BJ (cell line): ENCODE measurements at regions not wholly inside any gene's neighbourhood (a gene's known extent, or its start where the extent isn't known, plus 50 kb on each side); places are given as distances from the start of the nearest gene placed in this dataset.
"Not testable (repeated sequence)": the region's sequence is repeated elsewhere in the genome, so short reads cannot be mapped to it uniquely, and the experiment has no call there.

Source experiments
- CTCF ChIA-PET: fragments of 350-600 bp; formaldehyde crosslinking; extraction: SDS; loops from one replicate; lab custom pipeline; 2021; ENCODE audit warnings: antibody characterized with exemption, inconsistent platforms; lab: Yijun Ruan, JAX
- POLR2A ChIA-PET: fragments of 300-600 bp; sonication (Branson Sonifier 250); formaldehyde crosslinking; extraction: SDS; loops from one replicate; lab custom pipeline; 2021; ENCODE audit warnings: antibody characterized with exemption; lab: Charles Lee
- DNase-seq: peaks from one replicate; pipeline ENCODE4 v3.0.0-alpha.2; 2011; ENCODE audit warnings: low read depth
- H3K27me3 ChIP-seq: 2 replicates; pipeline ENCODE4 v1.6.0; 2011; ENCODE audit warnings: low read length; ENCODE audit not compliant: control insufficient read depth, insufficient read depth
- H3K36me3 ChIP-seq: 2 replicates; pipeline ENCODE4 v1.5.1; 2011; ENCODE audit warnings: low read length; ENCODE audit not compliant: control insufficient read depth, insufficient read depth
- H3K4me3 ChIP-seq: 2 replicates; pipeline ENCODE4 v1.5.1; 2011; ENCODE audit warnings: low read depth, mild to moderate bottlenecking, control low read depth, low read length
- TF ChIP-seq, protein P1 (sequence below): IDR thresholded peaks from 2 replicates; pipeline ENCODE4 v1.5.1; 2011; ENCODE audit warnings: low read depth, mild to moderate bottlenecking, control low read depth, inconsistent platforms, low read length, moderate library complexity; ENCODE audit not compliant: insufficient read depth

DNA sequence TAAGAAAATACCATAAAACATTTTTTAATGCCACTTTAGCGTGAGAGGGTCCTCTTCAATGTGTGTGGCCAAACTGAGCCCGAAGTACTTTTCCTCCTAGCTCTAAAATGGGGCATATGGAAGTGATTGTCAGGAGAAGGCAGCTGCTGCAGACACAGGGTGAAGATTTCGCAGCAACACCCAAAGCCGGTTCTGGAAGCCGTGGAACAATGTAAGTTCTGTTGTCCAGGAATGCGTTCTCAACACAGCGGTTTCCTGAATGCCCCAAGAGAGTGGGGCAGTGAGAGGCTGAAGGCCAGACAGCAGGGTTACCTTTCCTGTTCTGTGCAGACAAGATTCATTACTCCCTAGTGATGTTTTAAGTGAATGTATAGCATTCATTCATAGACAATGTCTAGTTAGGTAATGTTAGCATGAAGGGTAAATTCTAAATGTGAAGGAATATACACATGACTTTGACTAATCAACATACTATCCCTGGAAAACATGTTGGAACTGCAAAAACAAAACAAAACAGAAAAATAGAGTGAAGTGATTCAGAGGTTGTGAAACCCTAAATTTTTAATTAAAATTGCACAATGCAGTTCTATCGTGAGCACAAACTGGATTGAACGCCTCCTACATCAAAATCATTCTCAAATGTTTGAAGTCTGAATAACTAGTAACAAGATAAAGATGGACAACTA is 197.0 kb upstream of the SEMA6A start:
- ChIA-PET CTCF (no interaction called here), POLR2A (no interaction called here)
- DNase-seq = no peak
- TF ChIP-seq, protein P1, sequence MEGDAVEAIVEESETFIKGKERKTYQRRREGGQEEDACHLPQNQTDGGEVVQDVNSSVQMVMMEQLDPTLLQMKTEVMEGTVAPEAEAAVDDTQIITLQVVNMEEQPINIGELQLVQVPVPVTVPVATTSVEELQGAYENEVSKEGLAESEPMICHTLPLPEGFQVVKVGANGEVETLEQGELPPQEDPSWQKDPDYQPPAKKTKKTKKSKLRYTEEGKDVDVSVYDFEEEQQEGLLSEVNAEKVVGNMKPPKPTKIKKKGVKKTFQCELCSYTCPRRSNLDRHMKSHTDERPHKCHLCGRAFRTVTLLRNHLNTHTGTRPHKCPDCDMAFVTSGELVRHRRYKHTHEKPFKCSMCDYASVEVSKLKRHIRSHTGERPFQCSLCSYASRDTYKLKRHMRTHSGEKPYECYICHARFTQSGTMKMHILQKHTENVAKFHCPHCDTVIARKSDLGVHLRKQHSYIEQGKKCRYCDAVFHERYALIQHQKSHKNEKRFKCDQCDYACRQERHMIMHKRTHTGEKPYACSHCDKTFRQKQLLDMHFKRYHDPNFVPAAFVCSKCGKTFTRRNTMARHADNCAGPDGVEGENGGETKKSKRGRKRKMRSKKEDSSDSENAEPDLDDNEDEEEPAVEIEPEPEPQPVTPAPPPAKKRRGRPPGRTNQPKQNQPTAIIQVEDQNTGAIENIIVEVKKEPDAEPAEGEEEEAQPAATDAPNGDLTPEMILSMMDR = no peak
- Histone ChIP-seq H3K36me3 (no peaks in the 10 kb centered on the region), H3K4me3 (no peak overlapping the region), H3K27me3 (no peaks in the 10 kb centered on the region)

DNA sequence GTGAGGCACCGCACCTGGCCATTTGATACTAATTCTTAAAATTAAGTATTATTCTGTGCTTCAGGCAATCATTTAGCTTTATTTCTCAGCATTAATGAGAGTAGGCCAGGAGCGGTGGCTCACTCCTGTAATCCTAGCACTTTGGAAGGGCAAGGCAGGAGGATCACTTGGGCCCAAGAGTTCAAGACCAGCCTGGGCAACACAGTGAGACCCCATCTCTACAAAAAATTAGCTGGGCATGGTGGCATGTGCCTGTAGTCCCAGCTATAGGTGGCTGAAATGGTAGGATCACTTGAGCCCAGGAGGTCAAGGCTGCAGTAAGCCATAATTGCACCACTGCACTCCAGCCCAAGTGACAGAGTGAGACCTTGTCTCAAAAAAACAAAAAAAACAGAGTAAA is 195.3 kb upstream of the SEMA6A start:
- H3K4me3 ChIP-seq, H3K27me3 ChIP-seq, CTCF ChIA-PET, POLR2A ChIA-PET, DNase-seq, H3K36me3 ChIP-seq: not testable (repeated sequence)

DNA sequence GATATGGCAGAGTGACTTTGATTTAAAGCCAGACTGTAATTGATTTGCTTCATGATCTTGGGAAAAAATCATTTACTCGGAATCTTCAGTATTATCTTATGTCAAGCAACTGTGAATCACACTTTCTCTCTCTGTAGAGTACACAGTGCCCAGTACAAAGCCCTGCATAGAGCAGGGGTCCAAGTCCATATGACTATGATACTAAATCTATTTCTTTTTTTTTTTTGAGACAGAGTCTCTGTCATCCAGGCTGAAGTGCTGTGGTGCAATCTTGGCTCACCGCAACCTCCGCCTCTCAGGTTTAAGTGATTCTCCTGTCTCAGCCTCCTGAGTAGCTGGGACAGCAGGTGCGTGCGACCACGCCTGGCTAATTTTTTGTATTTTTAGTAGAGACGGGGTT is 194.8 kb upstream of the SEMA6A start:
- Histone ChIP-seq H3K4me3 (no peak overlapping the region), H3K36me3 (no peaks in the 10 kb centered on the region), H3K27me3 (no peaks in the 10 kb centered on the region)
- DNase-seq = no peak
- POLR2A ChIA-PET = no interaction called here
- TF ChIP-seq, protein P1 = no peak
- CTCF ChIA-PET = no interaction called here

DNA sequence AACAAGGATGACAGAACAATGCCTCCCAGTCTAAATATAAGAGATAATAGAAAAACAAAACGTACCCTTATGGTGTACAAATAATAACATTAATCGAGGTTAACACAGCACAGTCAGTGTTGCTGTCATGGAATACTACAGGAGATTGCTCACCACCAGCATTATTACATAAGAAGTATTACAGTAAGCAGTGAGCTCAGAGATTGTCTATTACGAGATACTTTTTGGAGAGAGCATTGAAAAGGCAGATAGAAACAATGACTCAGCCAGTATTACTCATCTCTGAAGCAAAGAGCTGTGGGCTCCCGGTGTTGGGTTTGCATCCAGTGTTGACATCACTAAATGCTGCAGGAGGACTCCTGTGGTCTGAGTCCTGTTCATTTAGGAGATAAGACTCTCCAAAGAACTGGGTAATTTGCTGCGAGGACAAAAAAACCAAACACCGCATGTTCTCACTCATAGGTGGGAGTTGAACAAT is 191.9 kb upstream of the SEMA6A start:
- no peaks in the 10 kb centered on the region for H3K27me3 ChIP-seq
- no peaks in the 10 kb centered on the region for H3K36me3 ChIP-seq
- no peak overlapping the region for H3K4me3 ChIP-seq
- ChIA-PET CTCF (no interaction called here), POLR2A (no interaction called here)
- DNase-seq = no peak
- TF ChIP-seq, protein P1 = no peak

DNA sequence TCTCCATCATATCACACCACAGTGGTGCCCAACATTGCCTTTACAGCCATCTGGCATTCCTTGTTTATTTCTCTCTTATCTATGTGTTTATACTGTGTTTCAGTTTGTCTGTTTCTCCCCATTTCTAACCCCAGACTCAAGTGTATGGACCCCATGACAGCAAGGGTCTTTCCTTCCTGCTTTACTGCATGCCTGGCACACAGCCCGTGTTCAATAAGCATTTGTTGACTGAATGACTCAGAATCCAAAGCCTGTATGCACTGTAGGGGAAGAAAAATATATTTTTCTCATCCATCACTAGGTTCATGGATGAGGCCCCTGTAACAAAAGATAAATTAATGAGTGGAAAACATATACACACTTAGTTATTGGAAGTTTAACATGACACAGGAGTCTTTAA is 190.8 kb upstream of the SEMA6A start:
- no peak for DNase-seq
- TF ChIP-seq, protein P1 = no peak
- Histone ChIP-seq H3K27me3 (no peaks in the 10 kb centered on the region), H3K4me3 (no peak overlapping the region), H3K36me3 (no peaks in the 10 kb centered on the region)
- CTCF ChIA-PET = no interaction called here
- POLR2A ChIA-PET = no interaction called here

DNA sequence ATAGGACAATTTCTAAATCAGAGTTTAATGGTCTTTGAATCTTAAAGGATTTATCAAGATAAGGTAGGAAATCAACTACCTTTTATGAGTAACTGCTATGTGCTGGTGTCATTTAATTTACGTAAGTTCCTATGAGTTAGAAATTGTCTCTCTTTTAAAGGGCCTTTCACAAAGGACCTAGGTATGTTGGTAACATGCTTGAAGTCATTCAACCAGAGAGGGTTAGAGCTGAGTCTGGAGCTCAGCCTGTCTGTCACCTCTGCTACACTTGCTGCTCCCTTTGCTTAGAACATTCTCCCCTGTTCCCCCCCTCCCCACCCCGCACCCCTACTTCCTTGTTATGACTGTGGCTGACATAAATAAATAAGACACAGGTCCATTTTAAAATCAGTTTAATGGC is 190.3 kb upstream of the SEMA6A start:
- DNase-seq = no peak
- no peaks in the 10 kb centered on the region for H3K27me3 ChIP-seq
- H3K4me3 ChIP-seq = no peak overlapping the region
- no peaks in the 10 kb centered on the region for H3K36me3 ChIP-seq
- TF ChIP-seq, protein P1 = no peak
- ChIA-PET POLR2A (no interaction called here), CTCF (no interaction called here)
